ENCODE measurements at regions not wholly inside any gene's neighbourhood (a gene's known extent, or its start where the extent isn't known, plus 50 kb on each side); places are given as distances from the start of the nearest gene placed in this dataset.
A peak's percentile ranks its signal among the peaks of the same experiment; 100 is the strongest.

DNA sequence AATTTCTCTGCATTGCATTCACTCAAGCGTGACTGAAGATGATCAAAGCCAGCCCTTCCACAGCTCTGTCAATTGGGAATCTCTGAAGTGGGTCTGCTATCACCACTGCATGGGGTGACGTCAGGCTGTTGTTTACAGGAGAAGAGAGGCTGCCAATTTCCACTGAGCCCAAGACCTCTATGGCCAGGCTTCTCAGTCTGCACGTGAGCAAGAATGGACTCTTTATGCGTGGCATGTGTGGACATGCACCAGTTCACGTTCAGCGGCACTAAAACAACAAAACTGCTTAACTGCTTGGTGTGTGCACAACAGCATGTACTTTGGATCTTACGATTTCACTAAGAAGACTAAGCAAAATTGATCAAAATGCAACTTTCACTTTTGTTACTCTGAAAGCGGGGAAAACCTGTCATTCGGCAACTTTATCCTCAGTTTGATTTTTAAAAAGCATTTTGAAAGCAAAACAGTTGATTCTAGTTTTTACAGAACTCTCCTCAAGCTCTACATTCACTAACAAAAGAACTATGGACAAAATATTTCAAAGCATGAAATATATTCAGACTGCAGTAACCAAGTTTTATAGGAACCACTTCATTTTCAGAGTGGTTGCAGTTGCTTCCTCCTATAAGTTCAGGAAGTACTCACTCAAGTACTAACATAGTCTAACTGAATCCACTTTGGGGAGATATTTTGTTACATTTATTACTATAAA is 77.0 kb upstream of the SERTAD2 start (continued):
- TF ChIP-seq, protein P1, sequence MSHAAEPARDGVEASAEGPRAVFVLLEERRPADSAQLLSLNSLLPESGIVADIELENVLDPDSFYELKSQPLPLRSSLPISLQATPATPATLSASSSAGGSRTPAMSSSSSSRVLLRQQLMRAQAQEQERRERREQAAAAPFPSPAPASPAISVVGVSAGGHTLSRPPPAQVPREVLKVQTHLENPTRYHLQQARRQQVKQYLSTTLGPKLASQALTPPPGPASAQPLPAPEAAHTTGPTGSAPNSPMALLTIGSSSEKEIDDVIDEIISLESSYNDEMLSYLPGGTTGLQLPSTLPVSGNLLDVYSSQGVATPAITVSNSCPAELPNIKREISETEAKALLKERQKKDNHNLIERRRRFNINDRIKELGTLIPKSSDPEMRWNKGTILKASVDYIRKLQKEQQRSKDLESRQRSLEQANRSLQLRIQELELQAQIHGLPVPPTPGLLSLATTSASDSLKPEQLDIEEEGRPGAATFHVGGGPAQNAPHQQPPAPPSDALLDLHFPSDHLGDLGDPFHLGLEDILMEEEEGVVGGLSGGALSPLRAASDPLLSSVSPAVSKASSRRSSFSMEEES (CRISPR knock-in tag; IDR thresholded peaks at IDR 0.05) = peak; percentile 90
- TF ChIP-seq SOX13 (IDR thresholded peaks at IDR 0.05) (peak; percentile 99), SOX13 (CRISPR knock-in tag; conservative IDR thresholded peaks at IDR 0.05 in 1 of 2, IDR thresholded peaks at IDR 0.05 in 1 of 2) (peak in 1 of 2 experiments; percentile 98; a peak in 2 of 4 replicates), YY1 (IDR thresholded peaks at IDR 0.05; ENCODE audit: insufficient read depth, insufficient replicate concordance, low read depth, low read length) (peak; percentile 48), NPAS2 (CRISPR knock-in tag; IDR thresholded peaks at IDR 0.05; ENCODE audit: borderline replicate concordance) (no peak), EP300 (IDR thresholded peaks at IDR 0.05; ENCODE audit: low read depth in 2 of 2, low read length in 2 of 2) (peak; percentile 81 to 89; a peak in 3 of 4 replicates), EP300 (CRISPR knock-in tag; IDR thresholded peaks at IDR 0.05; ENCODE audit: borderline replicate concordance) (peak; percentile 88), ZNF367 (CRISPR knock-in tag; IDR thresholded peaks at IDR 0.05; ENCODE audit: borderline replicate concordance) (no peak), ZNF772 (CRISPR knock-in tag; IDR thresholded peaks at IDR 0.05) (peak; percentile 96), JDP2 (CRISPR knock-in tag; IDR thresholded peaks at IDR 0.05; ENCODE audit: borderline replicate concordance) (no peak; the same call in 1 of the 2 replicates), ZNF101 (CRISPR knock-in tag; IDR thresholded peaks at IDR 0.05; ENCODE audit: borderline replicate concordance, low read depth) (no peak), MXD4 (CRISPR knock-in tag; IDR thresholded peaks at IDR 0.05) (peak; percentile 72), NCOA1 (CRISPR knock-in tag; IDR thresholded peaks at IDR 0.05) (no peak; the same call in 1 of the 2 replicates), ZNF598 (CRISPR knock-in tag; IDR thresholded peaks at IDR 0.05; ENCODE audit: borderline replicate concordance) (peak; percentile 84; the same call in 1 of the 2 replicates), ZNF788 (CRISPR knock-in tag; IDR thresholded peaks at IDR 0.05; ENCODE audit: borderline replicate concordance) (peak; percentile 93), ZSCAN25 (CRISPR knock-in tag; IDR thresholded peaks at IDR 0.05) (peak; percentile 87; the same call in 1 of the 2 replicates), MXI1 (IDR thresholded peaks at IDR 0.05; ENCODE audit: borderline replicate concordance, low read depth, low read length) (peak; percentile 74; the same call in 2 of the 3 replicates), MAF1 (CRISPR knock-in tag; IDR thresholded peaks at IDR 0.05; ENCODE audit: borderline replicate concordance) (0 out of 2 replicates have a peak, but pooled peaks have one; percentile 37), SIX1 (CRISPR knock-in tag; IDR thresholded peaks at IDR 0.05; ENCODE audit: borderline replicate concordance) (peak; percentile 58; the same call in 1 of the 2 replicates)
- TF ChIP-seq, protein P2, sequence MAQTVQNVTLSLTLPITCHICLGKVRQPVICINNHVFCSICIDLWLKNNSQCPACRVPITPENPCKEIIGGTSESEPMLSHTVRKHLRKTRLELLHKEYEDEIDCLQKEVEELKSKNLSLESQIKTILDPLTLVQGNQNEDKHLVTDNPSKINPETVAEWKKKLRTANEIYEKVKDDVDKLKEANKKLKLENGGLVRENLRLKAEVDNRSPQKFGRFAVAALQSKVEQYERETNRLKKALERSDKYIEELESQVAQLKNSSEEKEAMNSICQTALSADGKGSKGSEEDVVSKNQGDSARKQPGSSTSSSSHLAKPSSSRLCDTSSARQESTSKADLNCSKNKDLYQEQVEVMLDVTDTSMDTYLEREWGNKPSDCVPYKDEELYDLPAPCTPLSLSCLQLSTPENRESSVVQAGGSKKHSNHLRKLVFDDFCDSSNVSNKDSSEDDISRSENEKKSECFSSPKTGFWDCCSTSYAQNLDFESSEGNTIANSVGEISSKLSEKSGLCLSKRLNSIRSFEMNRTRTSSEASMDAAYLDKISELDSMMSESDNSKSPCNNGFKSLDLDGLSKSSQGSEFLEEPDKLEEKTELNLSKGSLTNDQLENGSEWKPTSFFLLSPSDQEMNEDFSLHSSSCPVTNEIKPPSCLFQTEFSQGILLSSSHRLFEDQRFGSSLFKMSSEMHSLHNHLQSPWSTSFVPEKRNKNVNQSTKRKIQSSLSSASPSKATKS (CRISPR knock-in tag; IDR thresholded peaks at IDR 0.05) = no peak
- TF ChIP-seq, protein P3, sequence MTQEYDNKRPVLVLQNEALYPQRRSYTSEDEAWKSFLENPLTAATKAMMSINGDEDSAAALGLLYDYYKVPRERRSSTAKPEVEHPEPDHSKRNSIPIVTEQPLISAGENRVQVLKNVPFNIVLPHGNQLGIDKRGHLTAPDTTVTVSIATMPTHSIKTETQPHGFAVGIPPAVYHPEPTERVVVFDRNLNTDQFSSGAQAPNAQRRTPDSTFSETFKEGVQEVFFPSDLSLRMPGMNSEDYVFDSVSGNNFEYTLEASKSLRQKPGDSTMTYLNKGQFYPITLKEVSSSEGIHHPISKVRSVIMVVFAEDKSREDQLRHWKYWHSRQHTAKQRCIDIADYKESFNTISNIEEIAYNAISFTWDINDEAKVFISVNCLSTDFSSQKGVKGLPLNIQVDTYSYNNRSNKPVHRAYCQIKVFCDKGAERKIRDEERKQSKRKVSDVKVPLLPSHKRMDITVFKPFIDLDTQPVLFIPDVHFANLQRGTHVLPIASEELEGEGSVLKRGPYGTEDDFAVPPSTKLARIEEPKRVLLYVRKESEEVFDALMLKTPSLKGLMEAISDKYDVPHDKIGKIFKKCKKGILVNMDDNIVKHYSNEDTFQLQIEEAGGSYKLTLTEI (CRISPR knock-in tag; conservative IDR thresholded peaks at IDR 0.05) = no peak
- TF ChIP-seq, protein P4, sequence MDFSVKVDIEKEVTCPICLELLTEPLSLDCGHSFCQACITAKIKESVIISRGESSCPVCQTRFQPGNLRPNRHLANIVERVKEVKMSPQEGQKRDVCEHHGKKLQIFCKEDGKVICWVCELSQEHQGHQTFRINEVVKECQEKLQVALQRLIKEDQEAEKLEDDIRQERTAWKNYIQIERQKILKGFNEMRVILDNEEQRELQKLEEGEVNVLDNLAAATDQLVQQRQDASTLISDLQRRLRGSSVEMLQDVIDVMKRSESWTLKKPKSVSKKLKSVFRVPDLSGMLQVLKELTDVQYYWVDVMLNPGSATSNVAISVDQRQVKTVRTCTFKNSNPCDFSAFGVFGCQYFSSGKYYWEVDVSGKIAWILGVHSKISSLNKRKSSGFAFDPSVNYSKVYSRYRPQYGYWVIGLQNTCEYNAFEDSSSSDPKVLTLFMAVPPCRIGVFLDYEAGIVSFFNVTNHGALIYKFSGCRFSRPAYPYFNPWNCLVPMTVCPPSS (IDR thresholded peaks at IDR 0.05) = no peak

Measured in HepG2 (cell line).